ENCODE measurements at regions not wholly inside any gene's neighbourhood (a gene's known extent, or its start where the extent isn't known, plus 50 kb on each side); places are given as distances from the start of the nearest gene placed in this dataset.

DNA sequence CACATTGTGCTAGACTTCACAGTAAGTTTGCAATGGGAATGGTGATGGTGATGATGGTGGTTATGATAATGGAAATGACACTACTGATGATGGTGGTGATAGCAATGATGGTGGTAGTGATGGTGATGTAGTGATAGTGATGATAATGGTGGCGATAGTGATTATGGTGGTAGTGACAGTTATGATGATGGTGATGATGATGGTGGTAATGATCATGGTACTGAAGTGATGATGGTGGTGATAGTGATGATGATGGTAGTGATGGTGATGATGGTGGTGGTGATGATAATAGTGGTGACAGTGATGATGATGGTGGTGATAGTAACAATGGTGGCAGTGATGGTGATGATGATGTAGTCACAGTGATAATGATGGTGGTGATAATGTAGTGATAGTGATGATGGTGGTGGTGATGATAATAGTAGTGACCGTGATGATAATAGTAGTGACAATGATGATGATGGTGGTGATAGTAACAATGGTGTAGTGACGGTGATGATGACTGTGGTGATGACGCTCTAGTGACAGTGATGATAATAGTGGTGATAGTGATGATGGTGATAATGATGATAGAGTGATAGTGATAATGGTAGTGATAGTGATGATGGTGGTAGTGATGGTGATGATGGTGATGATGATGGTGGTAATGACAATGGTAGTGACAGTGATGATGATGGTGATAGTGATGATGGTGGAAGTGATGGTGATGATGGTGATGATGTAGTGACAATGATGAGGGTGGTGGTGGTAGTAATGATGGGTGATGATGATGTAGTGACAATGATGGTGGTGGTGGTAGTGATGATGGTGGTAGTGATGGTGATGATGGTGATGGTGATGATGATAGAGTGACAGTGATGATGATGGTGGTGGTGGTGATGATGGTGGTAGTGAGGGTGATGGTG, 222.9 kb upstream of the PWP1 start:
- in situ Hi-C loops (cut with MboI; ENCODE audit: low sequenced_read_pairs): no loop called here

DNA sequence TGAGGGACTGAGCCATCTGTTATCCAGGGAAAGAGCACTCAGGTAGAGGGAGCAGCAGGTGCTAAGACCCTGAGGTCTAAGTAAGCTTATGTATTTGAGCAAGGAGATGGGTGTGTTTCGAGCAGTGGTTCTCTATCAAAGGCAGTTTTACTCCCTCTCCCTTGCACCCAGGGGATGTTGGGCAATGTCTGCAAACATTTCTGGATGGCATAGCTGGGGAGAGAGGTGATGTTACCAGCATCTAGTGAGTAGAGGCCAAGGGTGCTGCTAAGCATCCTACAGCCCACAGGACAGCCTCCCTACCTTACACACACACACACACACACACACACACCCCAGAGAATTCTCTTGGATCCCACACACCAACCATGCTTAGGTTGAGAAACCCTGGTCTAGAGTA, 221.0 kb upstream of the PWP1 start:
- in situ Hi-C loops (cut with MboI; ENCODE audit: low sequenced_read_pairs): no loop called here

DNA sequence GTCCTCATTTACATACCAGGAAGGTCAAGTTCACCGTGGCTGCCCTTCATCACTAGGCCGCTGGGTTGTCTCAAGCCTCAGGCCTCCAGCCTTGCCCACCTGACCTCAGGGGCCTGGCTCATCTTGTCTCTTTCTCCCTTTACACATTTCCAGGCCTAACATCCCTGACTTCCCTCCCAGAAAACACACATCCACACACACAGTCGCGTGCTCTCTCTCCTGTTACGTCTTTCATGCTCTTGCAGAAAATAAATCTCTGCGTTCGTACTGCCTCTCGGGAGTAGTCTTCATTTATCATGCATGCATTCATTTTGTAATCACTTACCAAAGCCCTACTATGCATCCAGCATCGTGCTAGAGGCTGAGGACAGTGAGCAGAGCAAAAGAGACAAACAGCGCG, 220.0 kb upstream of the PWP1 start:
- in situ Hi-C loops (cut with MboI; ENCODE audit: low sequenced_read_pairs): no loop called here

DNA sequence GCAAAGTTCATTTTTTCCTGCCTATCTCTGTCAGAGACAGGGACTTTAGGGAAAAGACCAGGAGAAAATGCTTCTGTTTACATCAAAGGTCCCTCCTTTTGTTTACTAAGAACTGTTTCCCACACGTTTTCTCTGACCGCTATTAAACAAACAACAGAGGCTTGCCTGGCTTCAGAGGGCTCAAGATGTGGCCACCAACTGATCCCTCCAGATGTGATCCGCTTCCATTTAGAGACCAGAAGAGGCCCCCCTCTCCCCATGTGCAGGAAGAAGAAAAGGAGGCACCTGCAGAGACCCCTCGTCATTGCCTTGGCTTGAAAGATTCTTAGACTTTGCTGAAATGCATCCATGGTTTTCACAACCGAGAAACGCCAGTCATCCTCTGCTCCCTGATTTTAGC, 217.9 kb upstream of the PWP1 start:
- in situ Hi-C loops (cut with MboI; ENCODE audit: low sequenced_read_pairs): no loop called here

DNA sequence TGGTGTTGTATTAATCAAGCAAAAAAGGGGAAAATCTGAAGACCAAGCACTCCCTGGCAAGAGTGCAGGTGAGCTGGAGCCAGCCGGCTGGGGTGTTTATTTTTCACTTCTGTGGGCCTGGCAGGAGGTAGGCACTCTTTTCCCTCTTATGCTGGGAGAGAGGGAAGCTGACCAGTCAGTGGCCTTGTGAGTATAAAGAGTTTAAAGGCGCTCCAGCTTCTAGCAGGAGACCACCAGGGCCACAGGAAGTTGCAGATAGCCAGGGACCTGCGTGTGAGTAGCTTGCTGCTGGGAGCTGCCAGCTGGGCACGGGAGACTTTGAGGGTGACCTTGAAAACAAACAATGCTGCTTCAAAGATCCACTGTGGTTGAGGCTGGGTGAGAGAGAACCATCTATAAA, 217.4 kb upstream of the PWP1 start:
- in situ Hi-C loops (cut with MboI; ENCODE audit: low sequenced_read_pairs): no loop called here

DNA sequence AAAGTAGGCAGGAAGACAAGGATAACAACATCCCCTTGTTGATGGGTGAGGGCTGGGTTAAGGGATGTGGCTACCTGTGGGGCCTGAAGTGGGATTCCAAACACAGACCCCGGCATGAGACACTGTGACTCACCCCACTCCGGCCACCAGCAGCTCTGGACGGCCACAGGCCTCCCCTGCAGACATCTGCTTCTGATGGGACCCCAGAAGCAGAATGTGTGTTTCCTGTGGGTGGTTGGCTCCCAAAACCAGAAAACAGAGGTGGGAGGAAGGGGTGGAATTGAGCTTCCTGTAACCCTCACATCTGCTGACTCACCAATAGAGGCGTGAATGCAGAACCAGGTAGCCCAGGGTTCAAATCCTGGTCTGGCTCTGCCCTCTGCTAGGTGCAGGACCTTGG, 216.6 kb upstream of the PWP1 start:
- in situ Hi-C loops (cut with MboI; ENCODE audit: low sequenced_read_pairs): no loop called here

DNA sequence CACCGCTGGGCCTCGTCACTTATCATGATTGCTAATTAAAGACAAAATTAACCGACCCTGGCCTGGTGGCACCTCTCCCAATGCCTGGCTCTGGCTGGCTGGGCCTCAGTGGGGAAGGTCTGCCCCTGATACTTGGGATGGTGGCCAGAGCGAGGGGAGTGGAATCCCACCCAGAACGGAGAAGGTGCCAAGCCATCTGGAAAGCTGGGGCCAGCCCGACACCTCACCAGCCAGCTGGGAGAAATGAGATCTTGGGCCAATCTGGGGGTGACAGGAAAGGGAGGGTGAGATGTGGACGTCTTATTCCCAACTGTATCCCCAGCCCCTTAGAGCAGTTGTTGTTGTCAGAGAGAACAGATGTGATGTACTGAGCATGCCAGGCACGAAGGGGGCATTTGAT, 215.0 kb upstream of the PWP1 start:
- in situ Hi-C loops (cut with MboI; ENCODE audit: low sequenced_read_pairs): no loop called here

DNA sequence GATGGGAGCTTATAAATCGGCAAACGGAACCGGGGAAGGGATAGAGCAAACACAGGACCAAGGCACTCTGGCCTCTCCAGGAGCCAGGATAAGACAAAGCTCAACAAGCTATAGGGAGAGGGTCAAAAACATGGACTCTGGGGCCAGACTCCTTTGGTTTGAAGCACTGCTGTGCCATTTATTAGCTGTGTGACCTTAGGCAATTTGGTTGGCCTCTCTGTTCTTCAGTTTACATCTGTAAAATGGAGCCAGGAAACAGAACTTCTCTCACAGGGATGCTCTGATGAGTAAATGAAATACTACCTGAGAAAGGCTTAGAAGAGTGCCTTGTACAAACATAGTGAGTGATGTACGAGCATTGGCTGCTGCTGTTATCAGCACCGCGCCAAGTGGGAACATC, 213.3 kb upstream of the PWP1 start:
- in situ Hi-C loops (cut with MboI; ENCODE audit: low sequenced_read_pairs): no loop called here

DNA sequence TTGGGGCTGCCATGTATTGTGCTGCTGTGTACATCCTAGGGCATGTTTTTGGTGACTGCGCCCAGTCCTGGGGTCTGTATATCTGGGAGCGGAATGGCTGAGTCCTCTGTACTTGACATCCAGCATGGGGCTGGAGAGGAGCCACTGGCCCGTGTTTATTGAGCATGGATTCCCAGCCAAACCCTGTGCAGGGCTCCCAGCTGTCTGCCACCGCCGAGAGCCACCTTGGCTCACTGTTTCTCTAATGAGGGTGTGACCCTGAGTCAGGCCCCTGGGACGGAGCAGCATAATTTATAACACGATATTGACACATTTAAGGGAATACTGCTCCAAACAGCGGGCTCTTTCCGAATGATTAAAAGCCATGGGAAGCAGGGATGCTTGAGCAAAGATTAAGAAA, 211.5 kb upstream of the PWP1 start:
- in situ Hi-C loops (cut with MboI; ENCODE audit: low sequenced_read_pairs): no loop called here

DNA sequence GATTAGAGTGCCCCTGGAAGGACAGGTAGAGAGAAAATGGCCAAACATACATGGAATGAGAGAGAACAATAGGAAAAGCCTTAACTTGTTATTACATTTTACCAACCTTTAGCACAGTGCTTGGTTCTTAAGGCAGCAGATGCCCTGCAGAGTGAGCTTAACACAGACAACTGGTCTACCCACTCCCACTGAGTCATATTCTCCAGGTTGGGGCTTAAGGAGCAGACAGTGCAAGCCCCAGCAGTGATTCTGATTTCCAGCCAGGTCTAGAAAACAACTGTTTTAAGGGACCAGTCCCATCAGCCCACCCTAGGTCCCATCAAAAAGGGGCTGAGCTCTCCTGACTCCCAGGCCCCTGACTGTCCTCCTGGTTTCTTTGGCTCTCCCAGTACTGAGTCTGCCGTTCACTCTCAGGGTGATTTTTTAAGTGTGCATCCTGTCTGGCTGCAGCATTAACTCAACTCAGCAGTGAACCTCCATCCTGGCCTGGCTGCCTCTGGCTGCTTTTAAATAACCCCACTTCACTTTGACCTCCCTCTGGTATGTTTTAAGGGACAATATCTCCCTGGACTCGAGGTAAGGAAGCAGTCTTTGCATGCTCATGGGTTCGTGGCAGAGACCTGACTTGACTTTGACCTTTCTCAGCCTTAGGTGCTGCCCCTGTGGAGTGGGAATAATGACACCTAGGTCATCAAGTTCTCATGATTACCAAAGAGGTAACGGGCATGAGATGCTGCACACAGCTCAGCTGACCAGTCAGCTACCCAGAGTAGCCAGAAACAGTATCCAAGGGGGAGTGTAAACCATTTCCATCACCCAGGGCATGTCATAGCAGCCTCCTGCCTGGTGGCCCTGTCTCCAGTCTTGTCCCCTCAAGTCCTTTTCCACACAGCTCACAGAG, 210.7 kb upstream of the PWP1 start:
- in situ Hi-C loops (cut with MboI; ENCODE audit: low sequenced_read_pairs): no loop called here

DNA sequence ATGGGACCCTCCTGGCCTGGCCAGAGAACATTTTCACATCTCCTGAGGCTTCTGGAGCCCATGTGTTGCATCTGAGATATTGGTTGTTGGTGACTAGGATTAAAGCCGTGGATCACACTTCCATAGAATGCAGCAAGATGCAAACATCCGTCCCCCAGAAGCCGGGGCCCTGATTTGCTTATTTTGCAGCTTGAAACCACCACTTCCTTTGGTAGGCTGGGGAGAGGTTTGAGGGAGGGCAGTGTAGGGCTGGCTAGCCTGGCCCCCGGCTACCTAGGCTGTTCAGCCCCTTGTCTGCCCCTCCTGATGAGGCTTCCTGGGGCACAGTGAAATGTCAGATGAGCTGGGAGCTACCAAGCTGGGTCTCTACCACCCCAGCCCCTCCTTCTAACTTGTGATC, 209.7 kb upstream of the PWP1 start:
- in situ Hi-C loops (cut with MboI; ENCODE audit: low sequenced_read_pairs): no loop called here

DNA sequence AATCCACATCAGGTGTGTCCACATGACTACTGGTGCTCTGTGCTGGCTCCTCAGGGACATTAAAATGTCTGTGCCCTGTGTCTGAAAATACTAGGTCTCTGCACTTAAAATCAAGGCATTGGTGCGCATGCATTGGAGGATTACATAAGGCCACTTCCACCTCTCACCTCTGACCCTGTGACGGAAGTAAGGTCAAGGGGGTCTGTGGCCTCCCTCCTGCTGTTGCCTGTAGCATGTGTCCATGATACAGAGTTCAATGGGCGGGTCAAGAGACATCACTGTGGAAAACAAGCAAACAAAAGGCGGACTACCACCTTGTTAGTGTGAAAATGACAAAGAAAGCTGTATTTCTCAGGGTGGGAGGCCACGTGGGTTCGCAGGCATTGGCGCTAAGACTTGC, 208.6 kb upstream of the PWP1 start:
- in situ Hi-C loops (cut with MboI; ENCODE audit: low sequenced_read_pairs): no loop called here

DNA sequence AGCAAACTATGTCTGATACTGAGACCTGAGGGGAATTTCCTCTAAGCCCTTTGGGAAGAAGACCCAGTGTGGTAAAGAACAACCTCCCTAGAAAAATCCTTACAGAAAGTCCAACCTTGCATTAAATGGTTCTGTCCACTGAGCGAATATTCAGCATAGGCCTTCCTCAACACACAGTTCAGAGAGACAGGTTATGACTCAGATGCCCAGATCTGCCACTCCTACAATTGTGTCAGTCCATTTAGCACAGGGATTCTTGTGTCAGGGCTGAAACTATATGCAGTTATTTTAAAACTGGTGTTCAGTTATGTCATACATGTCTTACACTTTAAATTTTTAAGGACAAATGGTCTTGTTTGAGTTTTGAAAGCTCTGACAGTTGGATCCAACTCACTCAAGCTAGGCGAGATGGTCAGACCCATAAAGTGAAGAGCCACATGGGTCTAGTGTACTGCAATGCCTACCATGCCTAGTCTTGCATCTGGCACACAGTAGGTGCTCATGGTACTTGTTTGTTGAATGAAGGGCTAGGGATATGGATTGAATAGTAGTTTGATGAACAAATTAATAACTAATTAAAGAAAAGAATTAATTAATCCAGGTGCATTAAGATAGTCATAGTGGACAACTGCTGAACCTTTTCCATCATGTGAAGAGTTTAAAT, 207.5 kb upstream of the PWP1 start:
- in situ Hi-C loops (cut with MboI; ENCODE audit: low sequenced_read_pairs): no loop called here

DNA sequence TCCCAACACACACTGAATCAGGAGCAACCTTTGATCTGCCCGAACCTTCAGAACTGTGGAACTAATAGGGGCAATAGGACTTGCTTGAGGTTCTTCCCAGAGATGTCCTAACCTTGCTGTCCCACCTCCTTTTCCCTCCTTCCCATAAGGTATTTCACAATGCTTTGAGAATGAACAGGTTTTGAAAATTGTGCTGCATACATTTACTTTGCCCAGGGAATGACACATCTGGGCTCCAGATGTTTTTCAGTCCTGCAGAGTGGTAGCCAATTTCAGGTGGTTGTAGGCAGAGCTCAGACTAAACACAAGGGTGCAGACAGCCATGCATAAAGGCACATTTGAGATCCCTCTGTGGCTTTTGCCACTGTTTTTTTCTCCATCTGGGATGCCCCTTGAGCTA, 206.7 kb upstream of the PWP1 start:
- in situ Hi-C loops (cut with MboI; ENCODE audit: low sequenced_read_pairs): no loop called here

DNA sequence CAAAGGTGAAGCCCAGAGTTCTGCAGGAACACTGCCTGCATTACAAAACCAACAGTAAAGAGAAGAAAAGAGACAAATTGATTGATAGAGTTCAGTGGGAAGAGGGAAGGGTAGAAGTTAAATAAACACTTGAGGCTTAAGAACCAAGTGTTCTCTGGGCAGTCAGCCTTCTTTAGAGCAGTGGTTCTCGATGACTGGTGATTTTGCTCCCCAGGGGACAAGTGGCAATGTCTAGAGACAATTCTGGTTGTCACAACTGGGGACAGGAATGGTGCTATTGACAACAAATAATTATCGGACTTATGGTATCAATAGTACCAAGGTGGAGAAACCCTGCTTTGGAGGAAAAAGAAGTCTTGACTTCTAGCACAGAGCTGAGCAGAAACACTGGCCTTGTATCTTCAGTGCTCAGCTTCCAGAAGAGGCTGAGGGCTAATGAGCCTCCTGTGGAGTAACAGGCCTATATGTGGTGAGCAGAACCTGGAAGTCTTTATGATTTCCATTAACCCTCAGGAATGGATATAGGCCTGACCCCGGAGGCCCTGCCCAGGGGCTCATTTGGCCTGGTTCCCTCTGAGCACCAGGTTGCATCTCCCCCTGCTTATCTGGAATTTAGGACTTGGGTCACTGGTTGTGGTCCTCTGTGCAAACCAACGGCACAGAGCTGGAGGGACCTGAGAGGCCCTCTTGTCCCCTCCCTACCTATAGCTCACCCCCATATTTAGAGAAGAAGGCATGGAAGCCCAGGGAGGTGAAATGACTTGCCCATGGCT, 204.6 kb upstream of the PWP1 start:
- in situ Hi-C loops (cut with MboI; ENCODE audit: low sequenced_read_pairs): no loop called here

DNA sequence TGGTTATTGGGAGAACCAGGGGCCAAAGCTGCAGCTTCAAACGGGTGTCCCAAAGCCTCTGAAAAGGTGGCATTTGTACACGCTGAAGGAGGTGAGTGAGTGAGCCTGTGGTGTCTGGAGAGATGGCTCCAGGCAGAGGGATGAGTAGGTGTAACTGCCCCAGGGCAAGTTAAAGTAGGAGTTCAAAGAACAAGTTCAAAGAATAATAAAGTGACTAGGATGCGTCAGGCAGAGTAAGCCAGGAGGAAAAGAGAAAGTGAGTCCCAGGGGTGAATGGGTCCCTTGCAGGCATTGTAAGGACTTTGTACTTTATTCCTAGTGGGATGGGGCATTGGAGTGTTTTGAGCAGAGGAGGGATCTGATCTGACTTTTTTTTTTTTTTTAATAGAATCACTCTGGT, 201.4 kb upstream of the PWP1 start:
- in situ Hi-C loops (cut with MboI; ENCODE audit: low sequenced_read_pairs): no loop called here

DNA sequence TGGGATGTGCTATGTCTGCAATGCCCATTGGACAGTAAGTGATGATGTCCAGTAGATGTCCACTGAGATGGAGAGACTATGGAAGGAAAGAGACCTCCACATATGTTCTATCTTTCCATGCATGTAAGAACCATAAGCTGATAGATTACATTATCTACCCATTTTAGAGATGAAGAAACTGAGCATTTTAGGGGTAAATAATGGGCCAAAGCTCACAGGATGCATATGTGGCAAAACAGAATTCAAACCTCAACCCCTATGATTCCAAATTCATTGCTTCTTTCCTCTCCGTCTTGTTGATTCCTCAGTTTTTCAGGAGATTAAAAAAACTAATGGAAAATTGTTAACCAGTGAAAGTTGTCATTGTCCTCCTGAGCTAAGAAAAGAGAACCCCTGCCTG, 200.7 kb upstream of the PWP1 start:
- in situ Hi-C loops (cut with MboI; ENCODE audit: low sequenced_read_pairs): no loop called here

DNA sequence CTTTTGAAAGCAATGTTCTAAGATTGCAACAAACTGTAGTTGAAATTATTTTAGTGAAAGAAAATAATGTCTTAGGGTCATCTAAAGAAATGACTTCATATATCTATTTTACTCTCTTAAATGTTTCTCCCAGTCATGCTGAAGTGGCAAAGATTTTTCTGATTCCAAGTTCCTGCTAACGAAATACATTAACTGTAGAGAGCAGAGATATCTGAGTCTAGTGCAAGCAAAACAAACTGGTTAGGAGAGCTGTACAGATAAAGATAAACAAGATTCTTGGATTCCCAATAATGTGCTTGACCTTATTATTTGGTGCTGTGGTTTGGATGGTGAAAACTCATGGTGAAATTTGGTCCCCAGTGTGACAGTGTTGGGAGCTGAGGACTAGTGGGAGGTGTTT, 199.9 kb upstream of the PWP1 start:
- in situ Hi-C loops (cut with MboI; ENCODE audit: low sequenced_read_pairs): no loop called here

DNA sequence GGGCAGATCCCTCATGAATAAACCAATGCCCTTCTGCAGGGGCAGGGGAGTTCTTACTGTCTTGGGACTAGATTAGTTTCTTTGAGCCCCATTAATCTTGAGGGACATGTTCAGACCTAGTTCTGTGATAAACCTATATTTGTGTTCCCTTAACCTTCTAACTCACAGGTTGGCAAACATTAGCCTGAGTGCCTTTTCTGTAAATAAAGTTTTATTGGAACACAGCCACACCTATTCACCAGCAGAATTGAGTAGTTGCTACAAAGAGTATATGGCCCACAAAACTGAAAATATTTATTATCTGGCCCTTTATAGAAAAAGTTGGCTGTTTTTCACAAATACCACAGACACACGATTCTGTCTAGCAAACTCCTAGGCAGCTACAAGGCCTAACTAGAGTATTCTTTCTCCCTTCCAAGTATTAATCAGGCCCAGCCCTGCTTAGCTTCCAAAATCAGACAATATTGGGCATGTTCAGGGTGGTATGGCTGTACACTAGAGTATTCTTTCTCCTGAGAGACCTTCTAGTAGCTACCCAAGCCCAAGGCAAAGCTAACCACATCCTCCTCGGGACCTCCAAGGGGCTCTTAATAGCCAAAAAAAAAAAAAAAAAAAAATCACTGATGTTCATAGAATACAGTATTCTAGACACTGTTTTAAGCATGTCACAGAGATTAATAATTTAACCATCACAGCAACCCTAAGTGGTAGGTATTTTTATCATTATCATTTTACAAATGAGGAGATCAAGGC, 199.3 kb upstream of the PWP1 start:
- in situ Hi-C loops (cut with MboI; ENCODE audit: low sequenced_read_pairs): no loop called here

DNA sequence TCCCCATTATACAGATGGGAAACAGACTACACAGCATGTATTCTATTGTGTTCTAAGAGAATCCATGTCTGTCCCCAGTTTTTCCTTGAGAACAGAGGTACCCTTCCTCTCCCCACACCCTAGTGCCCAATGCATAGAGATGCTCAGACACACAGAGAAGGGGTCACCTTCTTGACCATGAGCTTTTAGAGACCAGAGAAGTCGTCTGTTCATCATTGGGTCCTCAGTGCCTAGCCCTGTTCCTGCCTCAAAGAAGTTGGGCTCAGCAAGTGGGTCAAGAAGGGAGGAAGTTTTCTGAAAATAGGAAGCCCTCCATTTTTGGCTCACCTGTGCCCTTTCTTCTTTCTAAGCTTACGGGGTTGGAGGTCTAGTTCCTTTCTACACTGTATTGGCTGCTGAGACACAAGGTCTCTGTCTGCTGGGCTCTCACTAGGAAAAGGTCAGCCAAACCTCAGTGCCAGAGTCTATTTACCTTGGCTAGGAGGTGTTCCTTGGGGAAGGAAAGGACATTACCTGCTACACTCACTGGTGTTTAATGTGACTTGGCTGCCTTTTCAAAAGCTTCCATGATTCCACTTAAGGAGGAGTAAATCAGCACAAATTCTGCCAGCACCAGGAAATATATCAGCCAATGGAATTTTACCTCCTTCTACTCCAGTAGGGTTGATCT, 198.5 kb upstream of the PWP1 start:
- in situ Hi-C loops (cut with MboI; ENCODE audit: low sequenced_read_pairs): no loop called here
